Right ventricle myocardium superior (tissue), 1 donor: ENCODE measurements at regions not wholly inside any gene's neighbourhood (a gene's known extent, or its start where the extent isn't known, plus 50 kb on each side); places are given as distances from the start of the nearest gene placed in this dataset.

Experiments used
- ATAC-seq: fragments of 200-7000 bp; cut with Tn5 transposase; one replicate; pipeline ENCODE4 v1.9.1; 2020; ENCODE audit warnings: mild to moderate bottlenecking; ENCODE audit not compliant: poor library complexity
- DNase-seq: peaks from one replicate; pipeline ENCODE4 v3.0.0-alpha.2; 2020
- intact Hi-C: fragments of 100-400 bp; cut with DNase I; formaldehyde crosslinking; loops from one replicate; pipeline ENCODE4 v1.11.2; 2022
- donor health status: DM: no; HTN: yes; CAD: no; lungs with severe emphysema.

GRCh38 chr4:129899849-129900248, 803.9 kb downstream of the C4orf33 start:
- DNase-seq, result no peak
- no peak for ATAC-seq
- intact Hi-C loops, result no loop called here

GRCh38 chr4:129900430-129900953, 804.5 kb downstream of the C4orf33 start:
- intact Hi-C loops, result no loop called here
- ATAC-seq (no peak), DNase-seq (no peak)

GRCh38 chr4:129901205-129901604, 805.3 kb downstream of the C4orf33 start:
- DNase-seq (no peak), ATAC-seq (no peak)
- intact Hi-C loops, result no loop called here

DNA sequence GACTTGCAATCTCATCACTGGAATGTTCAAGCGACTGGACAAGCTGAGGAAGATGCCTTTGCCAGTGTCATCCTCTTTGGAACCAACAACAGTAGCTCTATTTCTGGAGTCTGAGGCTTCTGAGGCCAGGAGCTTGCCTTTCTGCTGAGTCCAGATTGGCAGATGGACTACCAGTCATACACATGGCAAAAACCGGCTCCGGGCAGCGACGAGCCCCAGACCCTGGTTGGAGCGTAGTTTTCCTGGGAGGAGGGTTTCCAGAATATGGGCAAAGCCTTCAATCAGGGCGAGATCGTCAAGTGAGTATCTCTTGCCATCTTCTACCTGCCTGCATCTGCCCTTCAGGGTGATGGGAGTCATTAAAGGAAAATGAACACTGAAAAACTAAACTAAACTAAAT, 807.9 kb downstream of the C4orf33 start:
- ATAC-seq, result no peak
- DNase-seq, result no peak
- intact Hi-C loops, result no loop called here

DNA sequence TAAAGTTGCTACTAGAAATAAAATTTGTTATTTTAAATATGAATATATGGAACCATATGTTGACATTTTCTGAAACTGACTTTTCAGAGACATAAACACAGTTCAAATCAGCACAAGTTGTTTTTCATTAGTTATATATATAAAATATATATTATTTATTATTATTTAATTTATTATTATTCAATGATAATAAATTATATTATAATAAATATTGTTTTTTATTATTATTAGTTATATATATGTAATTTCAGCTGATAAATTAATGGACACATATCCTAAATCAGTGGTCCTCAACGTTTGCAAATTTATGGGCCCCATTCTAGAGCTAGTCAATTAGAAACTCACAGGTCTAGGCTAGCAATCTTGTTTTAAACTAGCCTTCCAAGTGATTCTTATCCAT, 809.3 kb downstream of the C4orf33 start:
- intact Hi-C loops, result no loop called here
- ATAC-seq (no peak), DNase-seq (no peak)

GRCh38 chr4:129908117-129908516, 812.2 kb downstream of the C4orf33 start:
- intact Hi-C loops, result no loop called here
- no peak for ATAC-seq

GRCh38 chr4:129916991-129917390, 821.0 kb downstream of the C4orf33 start:
- DNase-seq (no peak), ATAC-seq (no peak)
- intact Hi-C loops, result no loop called here

More at GRCh38 chr4:129908117-129908516, 812.2 kb downstream of the C4orf33 start:
- no peak for DNase-seq

- DNase-seq (no peak), ATAC-seq (no peak)
- intact Hi-C loops, result no loop called here
These were observed 821.7 kb downstream of the C4orf33 start for GRCh38 chr4:129917651-129918050.

DNA sequence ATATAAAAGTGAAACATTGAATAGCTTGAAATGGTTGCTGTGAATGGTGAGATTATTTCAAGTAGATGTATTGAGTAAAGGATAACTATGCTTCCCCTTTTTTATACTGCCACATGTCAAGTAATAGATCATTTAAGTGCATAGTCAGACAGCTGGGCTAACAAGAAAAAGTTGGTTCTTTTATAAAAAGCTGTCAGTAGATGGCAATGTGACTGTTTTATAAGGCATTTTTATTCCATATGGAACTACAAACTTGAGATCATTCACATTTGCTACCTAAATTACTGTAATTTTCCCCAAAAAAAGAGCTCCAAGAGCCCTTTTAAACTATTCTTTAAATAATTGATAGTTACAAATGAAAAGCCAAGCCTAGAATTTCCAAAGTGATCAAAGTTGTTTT, 831.0 kb downstream of the C4orf33 start:
- ATAC-seq, result no peak
- no peak for DNase-seq
- intact Hi-C loops, result no loop called here

DNA sequence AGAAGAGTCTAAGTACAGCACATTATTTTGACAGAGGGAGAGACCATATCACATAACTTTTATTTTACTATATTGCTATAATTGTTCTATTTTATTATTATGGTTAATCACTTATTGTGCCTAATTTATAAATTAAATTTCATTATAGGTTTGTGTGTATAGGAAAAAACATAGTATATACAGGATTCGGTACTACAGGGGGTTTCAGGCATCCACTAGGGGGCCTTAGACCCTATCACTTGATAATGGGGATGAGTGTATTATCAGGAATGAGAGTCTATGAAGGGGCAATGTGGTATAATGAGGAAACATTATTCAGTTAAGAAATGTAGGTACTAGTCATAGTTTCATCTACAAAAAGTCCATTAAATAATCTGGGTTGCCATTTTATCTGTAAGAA, 833.1 kb downstream of the C4orf33 start:
- intact Hi-C loops, result no loop called here
- DNase-seq (no peak), ATAC-seq (no peak)

DNA sequence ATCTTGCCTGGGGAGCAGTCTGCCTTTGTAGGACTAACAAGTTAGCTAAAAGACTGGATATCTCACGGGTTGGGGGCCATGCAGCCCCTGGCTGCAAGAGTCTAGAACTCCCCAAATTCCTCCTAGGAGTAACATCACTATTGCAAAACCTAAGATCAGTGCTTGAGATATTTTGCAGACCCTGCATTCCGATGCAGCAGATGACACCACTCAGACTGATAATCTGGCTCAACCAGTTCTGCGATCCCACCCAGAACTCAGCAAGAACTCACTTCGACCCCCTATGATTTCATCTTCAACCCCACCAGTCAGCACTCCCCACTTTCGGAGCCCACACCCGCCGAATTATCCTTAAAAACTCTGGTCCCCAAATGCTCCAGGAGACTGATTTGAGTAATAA, 834.0 kb downstream of the C4orf33 start:
- intact Hi-C loops, result no loop called here
- ATAC-seq, result no peak
- no peak for DNase-seq

- no peak for DNase-seq
- intact Hi-C loops, result no loop called here
- ATAC-seq, result no peak
These were observed 854.3 kb downstream of the C4orf33 start for GRCh38 chr4:129950217-129950616.

- ATAC-seq (no peak), DNase-seq (no peak)
- intact Hi-C loops, result no loop called here
These were observed 870.2 kb downstream of the C4orf33 start for GRCh38 chr4:129966175-129966574.

DNA sequence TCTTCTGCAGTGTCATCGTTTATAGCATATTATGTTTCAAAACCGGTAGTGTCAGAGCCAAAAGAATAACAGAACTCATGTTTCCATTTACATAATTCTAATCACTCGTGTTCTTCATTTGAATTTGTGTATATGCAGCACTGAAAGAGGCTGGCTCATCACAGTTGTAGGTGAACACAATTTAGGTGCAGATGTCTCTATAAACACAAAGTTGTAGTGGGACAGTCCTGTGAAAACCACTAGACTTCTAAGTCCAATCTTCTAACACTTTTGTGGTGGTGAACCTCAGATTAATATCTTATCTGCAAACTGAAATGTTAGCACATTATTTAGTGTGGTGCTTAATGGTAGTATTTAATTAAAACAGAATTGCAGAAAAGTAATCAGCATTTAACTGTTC, 872.4 kb downstream of the C4orf33 start:
- no peak for ATAC-seq
- DNase-seq, result no peak

GRCh38 chr4:129968778-129969177, 872.8 kb downstream of the C4orf33 start:
- no peak for DNase-seq
- intact Hi-C loops, result no loop called here
- no peak for ATAC-seq

More for the DNA sequence above, 872.4 kb downstream of the C4orf33 start:
- intact Hi-C loops, result no loop called here

DNA sequence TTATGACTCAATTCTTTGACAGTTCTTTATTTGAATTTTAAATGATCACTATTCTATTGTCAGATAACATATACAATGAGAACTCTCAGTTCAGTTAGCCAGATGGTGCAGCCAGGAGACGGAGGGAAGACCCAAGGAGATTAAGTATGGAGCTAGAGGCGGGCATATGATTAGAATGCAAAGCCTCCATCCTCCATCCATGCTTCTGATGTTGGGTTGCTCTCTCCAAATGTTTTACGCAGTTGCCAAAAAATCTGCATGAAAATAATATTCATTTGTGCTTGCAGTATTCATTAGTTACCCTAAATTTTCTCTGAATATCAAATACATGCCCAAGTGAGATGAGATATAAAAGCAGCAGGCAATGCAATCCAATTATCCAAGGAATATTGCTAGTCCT, 874.8 kb downstream of the C4orf33 start:
- intact Hi-C loops, result no loop called here
- no peak for ATAC-seq
- DNase-seq, result no peak

DNA sequence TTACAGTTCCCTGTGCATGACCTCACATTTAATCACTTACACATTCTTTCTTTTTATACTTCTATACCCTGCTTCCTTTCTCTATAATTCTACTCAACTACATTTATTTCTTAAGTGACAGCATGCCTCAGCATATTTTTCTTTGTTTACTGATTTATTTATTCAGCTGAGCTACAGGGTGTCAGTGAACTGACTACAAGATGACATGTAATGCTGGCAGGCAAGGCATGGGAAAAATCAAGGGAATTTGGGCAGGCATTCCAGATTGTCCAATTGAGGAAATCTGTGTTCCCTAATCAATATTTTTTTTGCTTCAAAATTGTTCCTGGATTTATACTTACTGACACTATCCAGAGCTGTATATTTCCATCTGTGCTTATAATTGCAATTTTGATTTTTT, 875.5 kb downstream of the C4orf33 start:
- no peak for ATAC-seq
- no peak for DNase-seq
- intact Hi-C loops, result no loop called here

- ATAC-seq (no peak), DNase-seq (no peak)
- intact Hi-C loops, result no loop called here
These were observed 876.3 kb downstream of the C4orf33 start for GRCh38 chr4:129972257-129972656.

DNA sequence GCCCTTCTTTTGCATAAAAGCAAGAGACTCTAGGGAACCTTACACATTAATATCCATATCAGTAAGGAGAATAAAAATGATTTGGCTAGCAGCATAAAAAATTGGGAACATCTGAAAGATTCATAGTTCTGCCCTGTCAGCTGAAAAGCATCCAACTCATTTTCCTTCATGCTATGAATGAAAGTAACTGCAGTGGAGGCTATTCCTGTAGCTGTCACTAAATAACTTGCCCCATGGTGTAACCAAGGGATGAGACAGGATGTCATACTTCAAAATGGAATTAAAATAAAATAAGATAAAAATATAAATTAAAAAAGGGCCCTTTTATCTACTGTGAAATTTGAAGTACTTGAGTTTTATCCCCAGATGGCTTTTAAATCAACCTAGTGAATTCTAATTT, 878.8 kb downstream of the C4orf33 start:
- intact Hi-C loops, result loop anchor here (5.0 kb wide), 1 partner anchor 53 kb away; no protein-coding TSS in a partner anchor
- no peak for ATAC-seq
- no peak for DNase-seq

GRCh38 chr4:129978315-129978714, 882.4 kb downstream of the C4orf33 start:
- ATAC-seq (no peak), DNase-seq (no peak)
- intact Hi-C loops, result loop anchor here (5.0 kb wide), 1 partner anchor 49 kb away; no protein-coding TSS in a partner anchor

- ATAC-seq (no peak), DNase-seq (no peak)
- intact Hi-C loops, result no loop called here
These were observed 893.0 kb downstream of the C4orf33 start for GRCh38 chr4:129988957-129989356.
